ENCODE measurements at regions not wholly inside any gene's neighbourhood (a gene's known extent, or its start where the extent isn't known, plus 50 kb on each side); places are given as distances from the start of the nearest gene placed in this dataset.

GRCh38 chr17:79427621-79428539, 183.0 kb downstream of the RBFOX3 start:
- TF ChIP-seq POLR2A (IDR thresholded peaks at IDR 0.05; ENCODE audit: borderline replicate concordance, extremely low read depth, insufficient read depth, insufficient read length) (no peak), CTCF (IDR thresholded peaks at IDR 0.05 in 2 of 3, conservative IDR thresholded peaks at IDR 0.05 in 1 of 3; ENCODE audit: borderline replicate concordance in 1 of 3, insufficient read depth in 1 of 3, low read depth in 2 of 3, low read length in 2 of 3) (peak in 2 of 3 experiments; percentile 21 to 23; a peak in 4 of 6 replicates), ATF3 (IDR thresholded peaks at IDR 0.05) (no peak), ZBTB33 (IDR thresholded peaks at IDR 0.05; ENCODE audit: extremely low read depth, insufficient replicate concordance, low read length) (no peak)
